ENCODE measurements at regions not wholly inside any gene's neighbourhood (a gene's known extent, or its start where the extent isn't known, plus 50 kb on each side); places are given as distances from the start of the nearest gene placed in this dataset.

- Mint-ChIP-seq H3K4me1 (no peaks in the 10 kb centered on the region), H3K4me3 (no peak overlapping the region)
Observed at GRCh38 chr2:162972383-162972782, 133.8 kb upstream of the KCNH7 start.

DNA sequence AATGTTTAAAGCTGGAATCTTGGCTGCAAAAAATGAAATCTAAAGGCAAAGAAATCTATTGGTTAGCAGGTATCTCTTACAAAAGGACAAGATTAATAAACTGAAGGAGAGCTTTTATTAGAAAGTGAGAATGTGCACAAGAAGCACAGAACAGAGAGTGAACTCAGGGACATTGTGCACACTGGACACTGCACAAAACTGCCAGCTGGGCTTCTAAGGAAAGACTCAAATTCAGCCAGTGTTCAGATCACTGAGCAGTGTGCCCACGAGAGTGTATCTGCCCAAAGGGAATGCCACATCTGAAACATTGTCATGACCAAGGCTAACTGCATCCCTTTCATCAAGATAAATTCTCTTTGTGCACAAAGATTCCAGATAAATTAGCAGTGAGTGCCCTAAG lies 129.7 kb upstream of the KCNH7 start:
- Mint-ChIP-seq H3K4me1 (no peaks in the 10 kb centered on the region), H3K4me3 (no peak overlapping the region), H3K9me3 (no peaks in the 10 kb centered on the region), H3K27ac (ENCODE audit: unreplicated experiment) (no peak overlapping the region), H3K27me3 (ENCODE audit: low read depth) (no peaks in the 10 kb centered on the region), H3K36me3 (ENCODE audit: low read depth) (no peaks in the 10 kb centered on the region)
- no peak for TF ChIP-seq CTCF (conservative IDR thresholded peaks at IDR 0.05)
- DNase-seq (ENCODE audit: low read depth, low spot score) = no peak

More at GRCh38 chr2:162972383-162972782, 133.8 kb upstream of the KCNH7 start:
- Mint-ChIP-seq H3K27ac (ENCODE audit: unreplicated experiment) (no peak overlapping the region), H3K9me3 (no peaks in the 10 kb centered on the region), H3K36me3 (ENCODE audit: low read depth) (no peaks in the 10 kb centered on the region), H3K27me3 (ENCODE audit: low read depth) (no peaks in the 10 kb centered on the region)
- TF ChIP-seq CTCF (conservative IDR thresholded peaks at IDR 0.05) = no peak
- DNase-seq (ENCODE audit: low read depth, low spot score) = no peak

- Mint-ChIP-seq H3K36me3 (ENCODE audit: low read depth) (no peaks in the 10 kb centered on the region), H3K9me3 (no peaks in the 10 kb centered on the region), H3K4me1 (no peaks in the 10 kb centered on the region), H3K4me3 (no peak overlapping the region), H3K27ac (ENCODE audit: unreplicated experiment) (no peak overlapping the region), H3K27me3 (ENCODE audit: low read depth) (no peaks in the 10 kb centered on the region)
- no peak for TF ChIP-seq CTCF (conservative IDR thresholded peaks at IDR 0.05)
- no peak for DNase-seq (ENCODE audit: low read depth, low spot score)
Observed at GRCh38 chr2:162967811-162968210, 129.2 kb upstream of the KCNH7 start.

- Mint-ChIP-seq H3K36me3 (ENCODE audit: low read depth) (no peaks in the 10 kb centered on the region), H3K4me1 (no peaks in the 10 kb centered on the region), H3K9me3 (no peaks in the 10 kb centered on the region), H3K4me3 (no peak overlapping the region), H3K27me3 (ENCODE audit: low read depth) (no peaks in the 10 kb centered on the region), H3K27ac (ENCODE audit: unreplicated experiment) (no peak overlapping the region)
- DNase-seq (ENCODE audit: low read depth, low spot score) = no peak
- TF ChIP-seq CTCF (conservative IDR thresholded peaks at IDR 0.05) = no peak
Observed at GRCh38 chr2:162967147-162967546, 128.6 kb upstream of the KCNH7 start.

GRCh38 chr2:162965191-162965590 lies 126.6 kb upstream of the KCNH7 start:
- DNase-seq (ENCODE audit: low read depth, low spot score) = no peak
- Mint-ChIP-seq H3K9me3 (peaks cover 9% of the 10 kb centered on the region), H3K4me3 (no peak overlapping the region), H3K36me3 (ENCODE audit: low read depth) (no peaks in the 10 kb centered on the region), H3K27ac (ENCODE audit: unreplicated experiment) (no peak overlapping the region), H3K27me3 (ENCODE audit: low read depth) (no peaks in the 10 kb centered on the region), H3K4me1 (no peaks in the 10 kb centered on the region)
- no peak for TF ChIP-seq CTCF (conservative IDR thresholded peaks at IDR 0.05)

DNA sequence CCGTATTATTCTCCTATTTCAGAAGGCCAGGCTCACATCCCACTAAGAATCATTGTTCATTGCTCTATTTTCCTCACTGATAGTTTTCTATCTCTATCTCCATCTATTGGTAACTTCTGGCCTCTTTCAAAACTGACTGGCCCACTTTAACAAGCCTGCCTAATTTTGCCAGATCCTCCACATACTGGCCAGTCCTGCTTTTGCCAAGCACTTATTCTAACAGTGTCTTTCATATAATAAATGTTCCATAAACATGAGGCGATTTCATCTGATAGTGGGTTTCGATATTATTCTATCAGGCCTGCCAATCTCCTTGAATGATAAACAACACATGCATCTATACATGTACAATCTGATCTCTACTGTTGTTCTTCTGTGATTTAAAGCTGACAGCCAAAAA lies 125.9 kb upstream of the KCNH7 start:
- TF ChIP-seq CTCF (conservative IDR thresholded peaks at IDR 0.05) = no peak
- no peak overlapping the region for H3K27ac Mint-ChIP-seq (ENCODE audit: unreplicated experiment)
- H3K27me3 Mint-ChIP-seq (ENCODE audit: low read depth) = peaks cover 2% of the 10 kb centered on the region
- no peaks in the 10 kb centered on the region for H3K36me3 Mint-ChIP-seq (ENCODE audit: low read depth)
- H3K4me1 Mint-ChIP-seq = no peaks in the 10 kb centered on the region
- no peak for DNase-seq (ENCODE audit: low read depth, low spot score)
- H3K9me3 Mint-ChIP-seq = peaks cover 9% of the 10 kb centered on the region
- H3K4me3 Mint-ChIP-seq = no peak overlapping the region
